GM12878 (cell line): ENCODE measurements at regions not wholly inside any gene's neighbourhood (a gene's known extent, or its start where the extent isn't known, plus 50 kb on each side); places are given as distances from the start of the nearest gene placed in this dataset.

Experiments
- ATAC-seq: fragments of 200-7000 bp; cut with Tn5 transposase; 3 replicates; pipeline ENCODE4 v1.9.1; 2020; ENCODE audit warnings: mild to moderate bottlenecking, moderate library complexity
- BruUV-seq: library from RNA; stranded (reverse); fragments of 400-500 nt; replicated peaks from 2 replicates; lab custom pipeline; 2021; lab: Mats Ljungman, UMichigan
- CTCF ChIA-PET: fragments of 300-600 bp; sonication (Branson Sonifier 250); formaldehyde crosslinking; extraction: SDS; loops from one replicate; lab custom pipeline; 2021; ENCODE audit warnings: inconsistent platforms; lab: Yijun Ruan, JAX
- POLR2A ChIA-PET: fragments of 350-600 bp; formaldehyde crosslinking; extraction: SDS; loops from one replicate; lab custom pipeline; 2021; ENCODE audit warnings: inconsistent platforms; lab: Charles Lee
- RAD21 ChIA-PET: fragments of 300-600 bp; sonication (Branson Sonifier 250); formaldehyde crosslinking; loops from one replicate; lab custom pipeline; 2023; ENCODE audit warnings: antibody characterized with exemption; ENCODE audit not compliant: unreplicated experiment; lab: Charles Lee
- SMC1A ChIA-PET: fragments of 300-600 bp; sonication (Branson Sonifier 250); formaldehyde crosslinking; loops from one replicate; lab custom pipeline; 2023; ENCODE audit not compliant: unreplicated experiment, uncharacterized antibody; lab: Charles Lee
- DNase-seq: peaks from one replicate; pipeline ENCODE4 v3.0.0-alpha.2; 2011; ENCODE audit warnings: low read depth, low spot score
- FAIRE-seq: peaks from 3 replicates; lab custom pipeline; 2011; peaks lifted over from hg19 to GRCh38; lab: Jason Lieb, UNC
- H2AFZ ChIP-seq: 2 replicates; pipeline ENCODE4 v1.6.0; 2011; ENCODE audit warnings: low read depth, low read length, control low read depth; ENCODE audit not compliant: control insufficient read depth
- H3K27ac ChIP-seq: 2 replicates; pipeline ENCODE4 v1.5.1; 2011; ENCODE audit warnings: control low read depth; ENCODE audit not compliant: control insufficient read depth, insufficient read depth
- H3K27me3 ChIP-seq, 2 experiments: replicated peaks in 1 of 2; 2 replicates each; pipeline versions ENCODE4 v1.6.0 to v1.6.1; 2011; ENCODE audit warnings: low read length in 1 of 2; ENCODE audit not compliant: control insufficient read depth in 2 of 2, insufficient read depth in 2 of 2
- H3K36me3 ChIP-seq, 2 experiments: 2 replicates each; pipeline ENCODE4 v1.5.1; 2011; ENCODE audit warnings: low read length in 1 of 2; ENCODE audit not compliant: control insufficient read depth in 2 of 2, insufficient read depth in 2 of 2
- H3K4me1 ChIP-seq: 2 replicates; pipeline ENCODE4 v1.6.1; 2011; ENCODE audit warnings: mild to moderate bottlenecking, low read length, moderate library complexity, mixed read lengths; ENCODE audit not compliant: control insufficient read depth, insufficient read depth
- H3K4me2 ChIP-seq: 2 replicates; pipeline ENCODE4 v1.6.0; 2011; ENCODE audit warnings: control low read depth; ENCODE audit not compliant: control insufficient read depth, insufficient read depth
- H3K4me3 ChIP-seq: fragments of 200-600 bp; sonication (generic); 2 replicates; pipeline ENCODE4 v1.5.1; 2016
- H3K79me2 ChIP-seq: 2 replicates; pipeline ENCODE4 v1.6.0; 2011; ENCODE audit warnings: low read length; ENCODE audit not compliant: control insufficient read depth, insufficient read depth
- H3K9ac ChIP-seq: 2 replicates; pipeline ENCODE4 v1.8.0; 2011; ENCODE audit warnings: low read length, control low read depth, mixed read lengths; ENCODE audit not compliant: control insufficient read depth, insufficient read depth
- H3K9me3 ChIP-seq: replicated peaks from 3 replicates; pipeline ENCODE4 v1.5.1; 2011; ENCODE audit warnings: mild to moderate bottlenecking, low read length; ENCODE audit not compliant: control insufficient read depth, insufficient read depth
- H4K20me1 ChIP-seq: 2 replicates; pipeline ENCODE4 v1.6.0; 2011; ENCODE audit not compliant: control insufficient read depth, insufficient read depth
- ATF3 ChIP-seq: IDR thresholded peaks from 2 replicates; pipeline ENCODE4 v1.6.1; 2011; ENCODE audit warnings: low read depth, mild to moderate bottlenecking, low read length, moderate library complexity, borderline replicate concordance; ENCODE audit errors: extremely low read depth
- BACH1 ChIP-seq: fragments of 450-650 bp; IDR thresholded peaks from 2 replicates; pipeline ENCODE4 v1.6.1; 2017; ENCODE audit warnings: mild to moderate bottlenecking, borderline replicate concordance
- BCL11A ChIP-seq: IDR thresholded peaks from 2 replicates; pipeline ENCODE4 v1.6.1; 2011; ENCODE audit warnings: low read depth, low read length
- HCFC1 ChIP-seq: fragments of 150-350 bp; IDR thresholded peaks from 2 replicates; pipeline ENCODE4 v1.6.1; 2014; ENCODE audit warnings: low read length
- IRF3 ChIP-seq: fragments of 450-650 bp; IDR thresholded peaks from 2 replicates; pipeline ENCODE4 v1.6.1; 2014; ENCODE audit warnings: mild to moderate bottlenecking
- RUNX3 ChIP-seq: IDR thresholded peaks from 2 replicates; pipeline ENCODE4 v1.6.1; 2012; ENCODE audit warnings: low read length, inconsistent platforms
- STAT3 ChIP-seq: IDR thresholded peaks from 2 replicates; pipeline ENCODE4 v1.6.1; 2011; ENCODE audit warnings: low read depth, low read length, improper control_type of control experiment
- ZBED1 ChIP-seq: IDR thresholded peaks from 2 replicates; pipeline ENCODE4 v1.6.1; 2016; ENCODE audit warnings: borderline replicate concordance
- ZBTB33 ChIP-seq: fragments of 450-650 bp; IDR thresholded peaks from 2 replicates; pipeline ENCODE4 v1.6.1; 2017; ENCODE audit warnings: mild to moderate bottlenecking
- WGBS: methylation state at CpG from one replicate; pipeline ENCODE4 v1.1.6; 2016; ENCODE audit warnings: low lambda C conversion rate; ENCODE audit not compliant: insufficient replicate concordance, insufficient coverage; ENCODE audit errors: missing lambda C conversion rate; 5-methylcytosine and 5-hydroxymethylcytosine counted together
- in situ Hi-C: fragments of 300-500 bp; cut with MboI; formaldehyde crosslinking; loops from 9 replicates; pipeline ENCODE4 v1.14.3; 2018; ENCODE audit warnings: mixed read lengths
- intact Hi-C: fragments of 100-400 bp; cut with micrococcal nuclease; formaldehyde crosslinking; loops from one replicate; pipeline ENCODE4 v1.14.2; 2022; ENCODE audit not compliant: unreplicated experiment
- TF ChIP-seq, protein P1 (sequence below): IDR thresholded peaks from 2 replicates; pipeline ENCODE4 v1.6.1; 2012; ENCODE audit warnings: low read depth, low read length, improper control_type of control experiment
- TF ChIP-seq, protein P2 (sequence below): IDR thresholded peaks from 2 replicates; pipeline ENCODE4 v1.6.1; 2012; ENCODE audit warnings: low read depth, low read length, improper control_type of control experiment

- CTCF ChIA-PET: interaction anchor here (0.8 to 2.0 kb wide), 2 partner anchors 10 to 16 kb away, joined by 3 to 4 read pairs; no protein-coding TSS in a partner anchor
- H3K9ac ChIP-seq: no peak overlapping the region
- WGBS: 85% methylated on average over 4 of the region's 4 CpGs
- H3K4me1 ChIP-seq: peaks cover 18% of the 10 kb centered on the region
- POLR2A ChIA-PET: interaction anchor here (0.7 to 1.1 kb wide), 3 partner anchors 23 to 36 kb away, joined by 3 to 6 read pairs (median 5); no protein-coding TSS in a partner anchor
- H4K20me1 ChIP-seq: no peaks in the 10 kb centered on the region
- RAD21 ChIA-PET: interaction anchor here (0.6 to 1.9 kb wide), 11 partner anchors 10 to 441 kb away, joined by 3 to 6 read pairs (median 5); partner anchors contain the start of gene PHLDA1
- no peak overlapping the region for H3K4me2 ChIP-seq
- H2AFZ ChIP-seq: no peak overlapping the region
- in situ Hi-C loops (no loop called here), intact Hi-C loops (loop anchor here (2.0 kb wide), 2 partner anchors 33 to 85 kb away; partner anchors contain the start of gene PHLDA1)
- no peak for ATAC-seq
- TF ChIP-seq IRF3: no peak
- TF ChIP-seq HCFC1: no peak
- no peak for TF ChIP-seq BACH1
- TF ChIP-seq, protein P1, sequence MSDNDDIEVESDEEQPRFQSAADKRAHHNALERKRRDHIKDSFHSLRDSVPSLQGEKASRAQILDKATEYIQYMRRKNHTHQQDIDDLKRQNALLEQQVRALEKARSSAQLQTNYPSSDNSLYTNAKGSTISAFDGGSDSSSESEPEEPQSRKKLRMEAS: no peak
- TF ChIP-seq BCL11A: no peak
- TF ChIP-seq RUNX3: no peak
- TF ChIP-seq, protein P2, sequence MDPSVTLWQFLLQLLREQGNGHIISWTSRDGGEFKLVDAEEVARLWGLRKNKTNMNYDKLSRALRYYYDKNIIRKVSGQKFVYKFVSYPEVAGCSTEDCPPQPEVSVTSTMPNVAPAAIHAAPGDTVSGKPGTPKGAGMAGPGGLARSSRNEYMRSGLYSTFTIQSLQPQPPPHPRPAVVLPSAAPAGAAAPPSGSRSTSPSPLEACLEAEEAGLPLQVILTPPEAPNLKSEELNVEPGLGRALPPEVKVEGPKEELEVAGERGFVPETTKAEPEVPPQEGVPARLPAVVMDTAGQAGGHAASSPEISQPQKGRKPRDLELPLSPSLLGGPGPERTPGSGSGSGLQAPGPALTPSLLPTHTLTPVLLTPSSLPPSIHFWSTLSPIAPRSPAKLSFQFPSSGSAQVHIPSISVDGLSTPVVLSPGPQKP: no peak
- TF ChIP-seq ATF3: no peak
- TF ChIP-seq ZBTB33: no peak
- no peak for TF ChIP-seq ZBED1
- TF ChIP-seq STAT3: no peak
- DNase-seq: no peak
- H3K27ac ChIP-seq: no peak overlapping the region
- H3K27me3 ChIP-seq: no peaks in the 10 kb centered on the region
- H3K79me2 ChIP-seq: no peaks in the 10 kb centered on the region
- no peak overlapping the region for H3K4me3 ChIP-seq
- H3K36me3 ChIP-seq: no peaks in the 10 kb centered on the region
- no TSS peak for BruUV-seq
- SMC1A ChIA-PET: interaction anchor here (1.0 to 6.1 kb wide), 11 partner anchors 11 to 385 kb away, joined by 3 to 44 read pairs (median 4); no protein-coding TSS in a partner anchor
- no peaks in the 10 kb centered on the region; the same call in 2 of the 3 replicates for H3K9me3 ChIP-seq
- FAIRE-seq: no peak
Measured at GRCh38 chr12:75945581-75945980, 86.0 kb downstream of the PHLDA1 start.
